Adrenal gland (tissue), 9 donors: ENCODE measurements at regions not wholly inside any gene's neighbourhood (a gene's known extent, or its start where the extent isn't known, plus 50 kb on each side); places are given as distances from the start of the nearest gene placed in this dataset.

Experiments
- DNase-seq, 7 donors: peaks; one replicate each; pipeline ENCODE4 v3.0.0-alpha.2; 2019 to 2020
- H3K27ac ChIP-seq, 5 donors: fragments of 200-600 bp; sonication (generic) in 4 of 5; 1 replicate in 3 of 5; 2 replicates in 2 of 5; pipeline versions ENCODE4 v1.5.1 to v1.8.0; 2016 to 2020; ENCODE audit warnings: mild to moderate bottlenecking in 1 of 5
- H3K27me3 ChIP-seq: fragments of 200-600 bp; 2 replicates; pipeline ENCODE4 v1.8.0; 2021
- H3K36me3 ChIP-seq, 2 donors: fragments of 200-600 bp; replicated peaks in 1 of 2; 1 replicate in 1 of 2; 2 replicates in 1 of 2; pipeline versions ENCODE4 v1.5.1 to v1.8.0; 2018 to 2022
- H3K4me1 ChIP-seq, 2 donors: fragments of 200-600 bp; replicated peaks in 1 of 2; 1 replicate in 1 of 2; 2 replicates in 1 of 2; pipeline versions ENCODE4 v1.5.1 to v1.8.0; 2018 to 2021
- H3K4me3 ChIP-seq, 4 donors: fragments of 200-600 bp; sonication (generic) in 3 of 4; one replicate each; pipeline ENCODE4 v1.5.1; 2016 to 2018
- H3K9me3 ChIP-seq, 3 donors: fragments of 200-600 bp; sonication (generic) in 1 of 3; replicated peaks in 1 of 3; 1 replicate in 2 of 3; 2 replicates in 1 of 3; pipeline versions ENCODE4 v1.5.1 to v1.8.0; 2016 to 2021
- CTCF ChIP-seq, 6 experiments: fragments of 450-650 bp in 4 of 6; fragments of 200-600 bp in 2 of 6; sonication (generic) in 1 of 6; IDR thresholded peaks; 1 replicate in 5 of 6; 2 replicates in 1 of 6; pipeline versions ENCODE4 v1.5.1 to v1.8.0; 2016 to 2021; ENCODE audit warnings: antibody characterized with exemption in 6 of 6, mild to moderate bottlenecking in 2 of 6, moderate library complexity in 1 of 6
- POLR2A ChIP-seq, 2 donors: fragments of 450-650 bp; IDR thresholded peaks; one replicate each; pipeline ENCODE4 v1.6.1; 2017; ENCODE audit warnings: antibody characterized with exemption in 2 of 2, mild to moderate bottlenecking in 2 of 2, moderate library complexity in 1 of 2
- WGBS, 4 donors: extraction: QIAGEN DNeasy Blood & Tissue Kit in 2 of 4; methylation state at CpG; one replicate each; pipeline versions ENCODE4 v1.1.5 to v1.1.7; 2013 to 2017; 5-methylcytosine and 5-hydroxymethylcytosine counted together
- intact Hi-C, 2 donors: fragments of 100-400 bp; cut with DNase I; formaldehyde crosslinking; loops; one replicate each; pipeline versions ENCODE4 v1.14.1 to v1.15.0; 2022 to 2023
- donor health status: healthy with polysubstance abuse.
- donor health status: Bipolar disorder and iron deficiency.
- donor health status: DM: yes; HTN: yes; CAD: no.
- donor health status: DM: no; HTN: no; CAD: no.
- donor health status: DM: no; HTN: no; CAD: no.

GRCh38 chr11:28826807-28827206 lies 718.6 kb downstream of the METTL15 start:
- no peak for TF ChIP-seq CTCF (IDR thresholded peaks at IDR 0.05)
- TF ChIP-seq POLR2A (IDR thresholded peaks at IDR 0.05): no peak
- no peak overlapping the region for H3K4me3 ChIP-seq
- WGBS, 4 donors: 88 to 96% (median 92%) methylated on average over 1 of the region's 1 CpG
- H3K36me3 ChIP-seq: no peaks in the 10 kb centered on the region
- H3K9me3 ChIP-seq: no peaks in the 10 kb centered on the region
- no peaks in the 10 kb centered on the region for H3K4me1 ChIP-seq
- no peak for DNase-seq
- H3K27ac ChIP-seq: no peak overlapping the region
- intact Hi-C loops: no loop called here
- no peaks in the 10 kb centered on the region for H3K27me3 ChIP-seq

GRCh38 chr11:28822576-28822975 lies 714.4 kb downstream of the METTL15 start:
- Histone ChIP-seq H3K27ac (no peak overlapping the region), H3K27me3 (no peaks in the 10 kb centered on the region), H3K4me3 (no peak overlapping the region), H3K4me1 (no peaks in the 10 kb centered on the region), H3K36me3 (no peaks in the 10 kb centered on the region), H3K9me3 (no peaks in the 10 kb centered on the region)
- no peak for DNase-seq
- intact Hi-C loops: no loop called here
- TF ChIP-seq CTCF (IDR thresholded peaks at IDR 0.05) (no peak), POLR2A (IDR thresholded peaks at IDR 0.05) (no peak)
- 67 to 90% (median 78%) methylated on average over 4 of the region's 4 CpGs for WGBS, 4 donors

- H3K4me3 ChIP-seq: no peak overlapping the region
- TF ChIP-seq CTCF (IDR thresholded peaks at IDR 0.05): no peak
Observed at GRCh38 chr11:28820296-28820989, 712.3 kb downstream of the METTL15 start.

GRCh38 chr11:28819741-28820140 lies 711.6 kb downstream of the METTL15 start:
- Histone ChIP-seq H3K9me3 (no peaks in the 10 kb centered on the region), H3K4me3 (no peak overlapping the region), H3K36me3 (no peaks in the 10 kb centered on the region), H3K27me3 (no peaks in the 10 kb centered on the region), H3K27ac (no peak overlapping the region), H3K4me1 (no peaks in the 10 kb centered on the region)
- WGBS, 4 donors: 26 to 60% (median 59%) methylated on average over 4 of the region's 4 CpGs
- TF ChIP-seq POLR2A (IDR thresholded peaks at IDR 0.05): no peak
- no peak for TF ChIP-seq CTCF (IDR thresholded peaks at IDR 0.05)
- intact Hi-C loops: no loop called here
- no peak for DNase-seq

More at GRCh38 chr11:28820296-28820989, 712.3 kb downstream of the METTL15 start:
- no peaks in the 10 kb centered on the region for H3K4me1 ChIP-seq
- no peak overlapping the region for H3K27ac ChIP-seq
- H3K36me3 ChIP-seq: no peaks in the 10 kb centered on the region
- no peak for DNase-seq
- no peaks in the 10 kb centered on the region for H3K27me3 ChIP-seq
- 71 to 82% (median 80%) methylated on average over 2 of the region's 2 CpGs for WGBS, 4 donors
- intact Hi-C loops: no loop called here
- no peaks in the 10 kb centered on the region for H3K9me3 ChIP-seq
